Immature natural killer cell (primary cell): ENCODE measurements at regions not wholly inside any gene's neighbourhood (a gene's known extent, or its start where the extent isn't known, plus 50 kb on each side); places are given as distances from the start of the nearest gene placed in this dataset.

Source experiments
- DNase-seq, 3 donors: peaks; one replicate each; pipeline ENCODE4 v3.0.0; 2022; ENCODE audit warnings: mixed read lengths in 1 of 3
- H3K27ac Mint-ChIP-seq, 6 donors: one replicate each; pipeline ENCODE4 v1.8.0; 2020; ENCODE audit warnings: mixed read lengths in 6 of 6, mild to moderate bottlenecking in 5 of 6, inconsistent platforms in 4 of 6, moderate library complexity in 3 of 6
- H3K27me3 Mint-ChIP-seq, 3 donors: one replicate each; pipeline ENCODE4 v1.8.0; 2020 to 2021; ENCODE audit warnings: low read depth in 3 of 3, mild to moderate bottlenecking in 3 of 3, mixed read lengths in 3 of 3, moderate library complexity in 3 of 3, inconsistent platforms in 1 of 3
- H3K36me3 Mint-ChIP-seq, 3 donors: one replicate each; pipeline ENCODE4 v1.8.0; 2020; ENCODE audit warnings: mixed read lengths in 3 of 3, inconsistent platforms in 2 of 3, mild to moderate bottlenecking in 2 of 3
- H3K4me1 Mint-ChIP-seq, 2 donors: one replicate each; pipeline ENCODE4 v1.8.0; 2020; ENCODE audit warnings: inconsistent platforms in 2 of 2, mild to moderate bottlenecking in 2 of 2, mixed read lengths in 2 of 2, moderate library complexity in 1 of 2
- H3K4me3 Mint-ChIP-seq, 5 donors: one replicate each; pipeline ENCODE4 v1.8.0; 2020; ENCODE audit warnings: mild to moderate bottlenecking in 5 of 5, mixed read lengths in 5 of 5, inconsistent platforms in 3 of 5, moderate library complexity in 3 of 5
- H3K9me3 Mint-ChIP-seq, 6 donors: one replicate each; pipeline ENCODE4 v1.8.0; 2020; ENCODE audit warnings: mild to moderate bottlenecking in 6 of 6, mixed read lengths in 6 of 6, inconsistent platforms in 4 of 6, moderate library complexity in 3 of 6

DNA sequence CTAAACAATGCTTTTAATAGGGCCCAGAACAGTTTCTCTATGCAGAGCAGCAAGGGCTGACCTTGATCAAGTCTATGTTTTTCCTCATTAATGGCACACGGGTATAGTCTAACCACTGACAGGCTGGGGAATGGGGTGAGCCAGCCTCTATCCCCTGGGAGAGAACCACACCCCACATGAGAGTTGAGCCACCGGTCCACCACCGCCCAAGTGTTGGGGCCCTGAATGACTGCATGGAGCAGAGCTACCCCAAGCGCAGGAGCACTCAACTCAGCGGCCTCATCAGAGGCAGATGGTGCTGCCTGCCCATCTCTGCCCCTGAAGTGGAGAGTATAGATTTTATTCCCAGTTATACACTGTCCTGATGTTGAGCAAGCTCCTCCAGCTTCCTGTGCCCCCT lies 247.9 kb upstream of the IRX1 start:
- H3K36me3 Mint-ChIP-seq = no peaks in the 10 kb centered on the region
- no peaks in the 10 kb centered on the region for H3K4me1 Mint-ChIP-seq
- peaks cover 0 to under 1% (median 0%) of the 10 kb centered on the region in 3 donors for H3K27me3 Mint-ChIP-seq
- H3K9me3 Mint-ChIP-seq = peaks cover 0 to 15% (median under 1%) of the 10 kb centered on the region in 6 donors
- H3K27ac Mint-ChIP-seq = no peak overlapping the region
- no peak overlapping the region for H3K4me3 Mint-ChIP-seq
- no peak for DNase-seq

DNA sequence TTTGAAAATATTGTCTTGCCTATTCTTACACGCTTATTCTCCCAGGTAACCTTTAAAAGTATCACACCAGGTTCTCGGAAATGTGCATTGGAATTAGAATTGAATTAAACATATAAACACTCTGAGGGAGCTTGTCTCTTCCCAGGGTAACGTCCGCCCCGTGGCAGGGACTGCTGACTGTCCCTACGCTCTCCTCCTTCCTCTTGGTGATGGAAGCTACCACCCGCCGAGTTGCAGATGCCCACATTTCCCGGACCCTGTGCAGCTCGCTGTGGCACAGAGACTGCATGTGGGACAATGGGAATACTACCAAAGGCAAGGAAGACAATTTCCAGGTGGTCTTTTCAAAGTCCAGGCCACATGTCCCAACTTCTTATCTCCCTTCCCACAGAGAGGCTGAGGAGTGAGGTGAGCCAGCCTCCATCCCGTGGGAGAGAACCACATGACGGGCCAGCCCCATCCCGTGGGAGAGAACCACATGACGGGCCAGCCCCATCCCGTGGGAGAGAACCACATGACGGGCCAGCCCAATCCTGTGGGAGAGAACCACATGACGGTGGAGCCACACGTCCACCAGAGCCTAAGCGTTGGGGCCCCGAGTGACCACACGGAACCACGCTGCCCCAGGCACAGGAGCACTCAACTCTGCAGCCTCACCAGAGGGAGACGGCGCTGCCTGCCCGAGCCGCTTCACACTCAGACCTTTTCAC lies 249.4 kb upstream of the IRX1 start:
- H3K4me3 Mint-ChIP-seq = no peak overlapping the region
- H3K4me1 Mint-ChIP-seq = no peaks in the 10 kb centered on the region
- peaks cover 0 to under 1% (median 0%) of the 10 kb centered on the region in 3 donors for H3K27me3 Mint-ChIP-seq
- peaks cover 0 to 13% (median 0%) of the 10 kb centered on the region in 6 donors for H3K9me3 Mint-ChIP-seq
- H3K36me3 Mint-ChIP-seq = no peaks in the 10 kb centered on the region
- H3K27ac Mint-ChIP-seq = no peak overlapping the region
- DNase-seq = no peak

DNA sequence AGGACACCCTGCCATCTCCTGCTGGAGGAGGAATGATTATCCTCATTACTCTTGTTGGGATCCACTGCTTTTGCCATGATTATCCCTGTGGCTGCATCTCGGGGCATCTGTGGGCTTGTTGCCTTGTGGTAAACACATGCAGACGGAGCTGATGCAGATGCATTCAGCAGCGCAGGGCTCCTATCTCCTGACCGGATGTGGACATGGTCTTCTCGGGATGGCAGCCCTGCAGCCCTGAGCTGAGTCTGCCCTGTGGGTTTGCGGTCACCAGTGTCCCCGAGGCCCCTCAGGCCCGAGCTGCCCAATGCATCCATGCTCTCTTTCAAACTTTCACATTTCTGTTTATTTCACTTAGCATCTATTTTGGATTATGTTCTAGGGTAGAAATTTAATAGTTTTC lies 250.4 kb upstream of the IRX1 start:
- DNase-seq = no peak
- H3K4me3 Mint-ChIP-seq = no peak overlapping the region
- H3K27ac Mint-ChIP-seq = no peak overlapping the region
- peaks cover 0 to 1% (median 0%) of the 10 kb centered on the region in 3 donors for H3K27me3 Mint-ChIP-seq
- no peaks in the 10 kb centered on the region for H3K4me1 Mint-ChIP-seq
- H3K9me3 Mint-ChIP-seq = peaks cover 0 to 10% (median 0%) of the 10 kb centered on the region in 6 donors
- no peaks in the 10 kb centered on the region for H3K36me3 Mint-ChIP-seq

DNA sequence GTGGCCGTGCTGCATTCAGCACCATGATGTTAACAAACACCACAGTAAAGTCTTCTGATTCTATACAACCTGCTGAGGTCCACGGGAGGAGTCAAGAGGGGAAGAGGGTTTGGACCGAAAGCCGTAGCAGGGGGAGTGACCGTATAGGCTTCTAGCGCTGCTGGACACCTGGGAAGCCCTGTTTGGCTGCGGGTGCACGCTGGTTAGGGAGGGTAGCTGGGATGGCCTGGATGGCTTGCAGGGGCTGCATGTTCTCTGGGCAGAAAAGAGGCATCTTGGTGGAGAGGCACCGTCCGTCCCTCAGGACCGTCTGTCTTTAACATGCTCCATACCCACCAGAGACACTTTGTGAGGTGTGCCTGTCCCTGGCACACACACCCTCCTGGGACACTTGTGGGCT lies 251.0 kb upstream of the IRX1 start:
- H3K4me3 Mint-ChIP-seq = no peak overlapping the region
- H3K27me3 Mint-ChIP-seq = peaks cover 0 to 1% (median 0%) of the 10 kb centered on the region in 3 donors
- no peaks in the 10 kb centered on the region for H3K36me3 Mint-ChIP-seq
- DNase-seq = no peak
- no peaks in the 10 kb centered on the region for H3K4me1 Mint-ChIP-seq
- H3K9me3 Mint-ChIP-seq = peaks cover 0 to 6% (median 0%) of the 10 kb centered on the region in 6 donors
- no peak overlapping the region for H3K27ac Mint-ChIP-seq

DNA sequence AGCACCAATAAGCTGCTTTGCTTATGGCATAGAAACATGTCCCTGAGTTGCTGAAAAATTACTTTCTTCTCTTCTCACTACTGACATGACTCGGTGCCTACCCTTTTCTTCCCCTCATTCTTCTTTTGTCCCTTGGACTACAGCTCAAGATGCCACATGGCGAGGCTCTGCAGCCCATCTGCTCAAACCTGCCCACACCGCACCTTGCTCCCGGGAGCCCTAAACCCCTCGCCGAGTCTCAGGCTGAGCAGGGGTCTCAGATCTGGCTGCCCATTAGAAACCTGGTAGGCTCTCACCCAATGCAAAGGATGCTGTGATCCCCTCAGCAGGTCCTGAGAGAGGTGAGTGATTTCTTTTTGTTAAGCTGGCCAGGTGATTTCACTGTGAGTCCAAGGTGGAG lies 251.7 kb upstream of the IRX1 start:
- DNase-seq = no peak
- peaks cover 0 to 4% (median 0%) of the 10 kb centered on the region in 6 donors for H3K9me3 Mint-ChIP-seq
- no peak overlapping the region for H3K27ac Mint-ChIP-seq
- no peaks in the 10 kb centered on the region for H3K4me1 Mint-ChIP-seq
- H3K4me3 Mint-ChIP-seq = no peak overlapping the region
- peaks cover 0 to 1% (median 0%) of the 10 kb centered on the region in 3 donors for H3K27me3 Mint-ChIP-seq
- H3K36me3 Mint-ChIP-seq = no peaks in the 10 kb centered on the region

DNA sequence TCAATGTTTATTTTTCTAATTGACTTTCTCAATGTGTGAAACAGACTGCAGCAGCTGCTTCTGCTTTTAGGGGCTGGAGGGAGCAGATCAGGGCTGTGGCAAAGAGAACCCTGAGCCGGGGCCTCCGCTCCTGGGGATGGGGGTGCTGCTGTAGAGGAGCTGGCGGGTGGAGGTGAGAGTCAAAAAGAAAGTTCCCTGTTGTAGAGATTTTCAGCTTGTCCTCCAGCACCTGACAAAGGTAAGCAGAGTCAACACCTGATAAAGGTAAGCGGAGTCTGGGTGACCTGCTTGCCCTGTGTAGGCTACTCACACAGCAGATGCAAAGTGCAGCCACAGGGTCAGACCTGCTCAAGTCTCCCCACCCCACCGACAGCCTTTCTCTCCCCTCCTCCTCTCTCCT lies 252.4 kb upstream of the IRX1 start:
- no peak for DNase-seq
- Mint-ChIP-seq H3K4me3 (no peak overlapping the region), H3K9me3 (peaks cover 0 to 2% (median 0%) of the 10 kb centered on the region in 6 donors), H3K27me3 (peaks cover 0 to 1% (median 0%) of the 10 kb centered on the region in 3 donors), H3K4me1 (no peaks in the 10 kb centered on the region), H3K27ac (no peak overlapping the region), H3K36me3 (no peaks in the 10 kb centered on the region)

DNA sequence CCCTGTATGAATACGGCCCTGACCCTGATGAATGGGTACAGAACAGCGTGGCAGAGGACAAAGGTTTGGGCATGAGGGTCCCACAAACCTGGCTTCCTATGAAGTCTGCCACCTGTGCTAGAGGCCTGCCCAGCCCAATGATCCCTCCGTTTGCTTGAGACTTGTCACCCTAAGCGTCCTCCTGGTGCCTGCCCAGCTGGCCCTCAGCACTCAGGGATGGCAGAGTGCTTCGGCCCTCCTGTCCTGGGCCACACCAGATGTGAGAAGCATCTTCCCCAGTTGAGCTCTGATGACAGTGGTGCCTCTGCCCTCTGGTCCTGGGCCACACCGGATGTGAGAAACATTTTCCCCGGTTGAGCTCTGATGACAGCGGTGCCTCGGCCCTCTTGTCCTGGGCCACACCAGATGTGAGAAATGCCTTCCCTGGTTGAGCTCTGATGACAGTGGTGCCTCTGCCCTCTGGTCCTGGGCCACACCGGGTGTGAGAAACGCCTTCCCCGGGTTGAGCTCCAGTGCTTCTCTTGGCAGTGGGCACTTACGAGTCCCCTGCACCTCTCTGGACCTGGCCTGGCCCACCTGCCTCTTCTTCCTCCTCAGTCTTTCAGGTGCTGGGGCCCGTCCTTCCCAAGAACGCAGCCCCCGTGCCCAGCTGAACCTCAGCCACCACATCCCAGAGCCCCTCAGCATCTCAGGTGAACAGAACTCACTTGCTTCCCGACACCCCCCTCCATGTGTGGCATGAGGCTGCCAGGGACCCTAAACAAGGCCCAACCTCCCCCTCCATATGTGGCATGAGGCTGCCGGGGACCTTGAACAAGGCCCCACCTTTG lies 253.1 kb upstream of the IRX1 start:
- Mint-ChIP-seq H3K27ac (no peak overlapping the region), H3K36me3 (no peaks in the 10 kb centered on the region), H3K4me1 (no peaks in the 10 kb centered on the region), H3K9me3 (peaks cover 0 to 2% (median 0%) of the 10 kb centered on the region in 6 donors), H3K4me3 (no peak overlapping the region), H3K27me3 (peaks cover 0 to 2% (median 1%) of the 10 kb centered on the region in 3 donors)
- no peak for DNase-seq

DNA sequence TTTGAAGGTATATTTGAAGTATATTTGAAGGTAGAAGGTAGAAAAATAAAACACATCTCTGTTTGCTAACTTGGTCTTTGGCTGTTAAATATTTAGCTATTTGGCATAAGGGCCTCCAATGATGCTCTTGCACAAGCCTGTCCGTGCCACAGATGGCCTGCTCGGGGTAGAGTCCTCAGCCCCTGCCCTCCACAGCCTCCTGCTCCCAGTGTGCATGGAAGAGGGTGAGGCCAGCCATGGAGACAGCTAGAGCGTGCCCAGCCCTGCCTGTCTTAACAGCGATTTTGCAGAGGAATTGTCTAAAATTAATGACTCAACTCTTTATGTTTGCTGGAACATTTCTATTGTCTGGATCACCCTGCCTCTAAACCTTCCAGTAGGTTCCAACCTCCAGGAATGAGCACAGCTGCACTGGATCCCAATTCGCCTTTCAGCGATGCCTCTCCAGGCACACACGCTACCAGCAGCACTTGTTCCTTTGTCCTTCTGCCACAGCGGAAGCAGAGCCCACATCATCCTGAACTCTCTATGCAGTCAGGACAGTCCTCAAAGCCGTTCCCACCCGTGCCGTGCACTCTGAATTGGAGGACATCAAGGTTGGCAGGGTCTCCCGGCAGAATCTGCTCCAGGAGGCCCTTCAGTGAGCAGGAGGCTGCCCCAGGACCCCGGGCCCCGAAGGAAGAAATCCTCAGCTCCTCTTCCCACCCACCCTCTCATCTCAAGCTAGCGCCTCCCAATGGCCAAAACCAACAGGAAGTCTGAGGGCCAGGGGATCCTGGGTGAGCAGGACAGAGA lies 254.0 kb upstream of the IRX1 start:
- H3K4me1 Mint-ChIP-seq = no peaks in the 10 kb centered on the region
- H3K9me3 Mint-ChIP-seq = peaks cover 0 to 2% (median 0%) of the 10 kb centered on the region in 6 donors
- DNase-seq = no peak
- H3K36me3 Mint-ChIP-seq = no peaks in the 10 kb centered on the region
- H3K27ac Mint-ChIP-seq = peak overlapping the region in 1 of 6 donors; percentile 30
- no peak overlapping the region for H3K4me3 Mint-ChIP-seq
- peaks cover 0 to 2% (median 1%) of the 10 kb centered on the region in 3 donors for H3K27me3 Mint-ChIP-seq

DNA sequence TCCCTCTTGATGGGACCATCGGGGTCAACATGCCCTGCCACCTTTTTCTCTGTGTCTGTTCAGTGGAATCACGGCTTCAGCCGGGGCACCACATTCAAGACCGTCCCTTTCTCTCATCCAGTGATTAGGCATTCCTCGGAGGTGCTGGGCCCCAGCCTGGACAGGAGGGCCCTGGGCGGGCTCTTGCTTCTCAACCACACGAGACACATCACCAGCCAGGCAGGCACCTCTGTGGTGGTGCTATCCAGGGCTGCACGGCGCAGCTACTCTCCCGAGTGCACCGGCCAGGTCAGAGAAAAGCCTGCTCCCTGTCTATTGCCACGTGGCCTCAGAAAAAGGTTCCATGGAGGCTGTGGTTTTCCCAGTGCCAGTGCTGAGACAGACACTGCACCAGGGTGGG lies 255.2 kb upstream of the IRX1 start:
- H3K27me3 Mint-ChIP-seq = peaks cover 0 to 2% (median 1%) of the 10 kb centered on the region in 3 donors
- DNase-seq = no peak
- H3K4me3 Mint-ChIP-seq = no peak overlapping the region
- H3K4me1 Mint-ChIP-seq = no peaks in the 10 kb centered on the region
- H3K27ac Mint-ChIP-seq = no peak overlapping the region
- H3K9me3 Mint-ChIP-seq = peaks cover 0 to 5% (median 0%) of the 10 kb centered on the region in 6 donors
- no peaks in the 10 kb centered on the region for H3K36me3 Mint-ChIP-seq

DNA sequence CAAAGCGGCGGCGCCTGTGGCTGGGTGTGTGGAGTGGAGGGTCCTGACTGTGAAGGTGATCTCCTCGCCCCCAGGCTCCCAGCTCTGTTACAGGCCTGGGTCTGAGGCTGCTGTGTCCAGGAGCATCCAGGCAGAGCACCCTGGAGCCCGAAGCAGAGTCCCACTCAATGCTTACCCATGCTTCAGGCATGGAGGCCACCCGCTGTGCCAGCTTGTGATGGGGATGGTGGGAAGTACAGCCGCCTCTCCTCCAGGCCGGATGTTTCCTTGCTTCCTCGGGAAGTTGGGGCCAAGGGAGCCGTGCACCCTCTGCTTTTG lies 255.9 kb upstream of the IRX1 start:
- no peak overlapping the region for H3K4me3 Mint-ChIP-seq
- H3K27me3 Mint-ChIP-seq = peaks cover 0 to 2% (median 1%) of the 10 kb centered on the region in 3 donors
- H3K27ac Mint-ChIP-seq = no peak overlapping the region
- no peak for DNase-seq
- no peaks in the 10 kb centered on the region for H3K4me1 Mint-ChIP-seq
- H3K9me3 Mint-ChIP-seq = peaks cover 0 to 5% (median 0%) of the 10 kb centered on the region in 6 donors
- no peaks in the 10 kb centered on the region for H3K36me3 Mint-ChIP-seq

DNA sequence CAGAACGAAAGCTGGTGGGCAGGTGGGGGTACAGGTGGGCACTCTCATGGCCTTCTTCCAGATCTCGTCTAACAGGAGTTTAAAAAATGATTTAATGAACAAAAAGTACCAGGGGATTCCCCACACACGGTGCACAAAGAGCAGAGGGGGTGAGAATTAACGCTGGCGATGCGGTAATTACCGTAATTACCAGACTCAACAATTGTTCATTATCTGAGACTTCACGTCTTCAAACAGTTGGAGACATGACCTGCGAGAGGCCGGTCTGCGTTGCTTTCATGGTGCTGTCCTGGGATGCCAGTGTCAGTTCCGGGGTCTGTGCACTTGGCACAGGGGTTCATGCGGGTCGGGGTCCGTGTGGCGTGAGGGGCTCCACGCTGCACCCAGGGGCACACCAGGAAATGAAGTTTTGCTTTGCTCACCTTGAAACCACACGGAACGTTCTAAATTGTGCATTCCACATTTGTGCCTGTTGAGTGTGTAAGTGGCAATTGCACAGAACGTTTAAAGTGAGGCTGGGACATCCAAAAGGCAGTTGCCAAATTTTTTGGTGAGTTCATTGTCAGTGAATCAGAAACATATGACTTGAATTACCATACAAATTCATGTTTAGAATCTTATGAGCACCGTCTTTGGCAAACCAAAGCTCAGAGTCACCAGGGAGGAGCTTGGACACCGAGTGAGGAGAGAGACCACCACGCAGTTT lies 256.4 kb upstream of the IRX1 start:
- no peaks in the 10 kb centered on the region for H3K4me1 Mint-ChIP-seq
- H3K27me3 Mint-ChIP-seq = peaks cover 0 to 2% (median 1%) of the 10 kb centered on the region in 3 donors
- no peak for DNase-seq
- H3K4me3 Mint-ChIP-seq = no peak overlapping the region
- H3K27ac Mint-ChIP-seq = no peak overlapping the region
- no peaks in the 10 kb centered on the region for H3K36me3 Mint-ChIP-seq
- peaks cover 0 to 5% (median 0%) of the 10 kb centered on the region in 6 donors for H3K9me3 Mint-ChIP-seq

DNA sequence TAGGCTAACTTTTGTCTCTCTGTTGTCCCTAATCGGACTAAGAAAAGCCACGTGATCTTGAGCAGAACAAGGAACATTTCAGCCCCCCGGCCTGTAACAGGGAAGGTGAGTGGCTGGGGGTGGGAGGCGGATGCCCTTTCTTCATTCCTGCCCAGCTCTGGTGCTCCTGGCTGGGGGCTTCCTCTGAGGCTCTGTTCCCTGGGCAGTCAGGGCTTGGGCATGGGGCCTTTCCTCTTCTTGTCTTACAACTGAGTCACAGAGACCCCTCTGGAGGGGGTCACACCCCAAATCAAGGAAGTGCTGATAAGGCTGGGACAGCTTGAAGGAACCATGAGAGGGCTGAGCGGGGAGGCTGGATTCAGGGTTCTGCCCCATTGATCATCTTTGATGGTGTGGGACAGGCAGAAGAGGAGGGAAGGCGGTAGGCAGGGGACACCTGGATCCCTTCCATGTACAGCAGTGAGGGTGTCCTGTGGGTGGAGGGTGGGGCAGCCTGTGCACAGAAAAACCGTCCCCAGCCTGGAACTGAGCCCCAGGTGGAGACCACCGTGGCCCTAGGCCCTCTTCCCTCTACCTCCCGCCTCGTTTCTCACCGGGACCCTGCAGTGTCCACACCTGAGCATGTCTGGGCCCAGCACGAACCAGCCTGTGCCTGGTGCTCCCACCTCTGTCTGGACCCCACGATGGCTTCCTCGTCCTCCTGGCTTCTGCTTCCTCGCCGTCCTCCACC lies 257.7 kb upstream of the IRX1 start:
- DNase-seq = no peak
- Mint-ChIP-seq H3K4me1 (no peaks in the 10 kb centered on the region), H3K27me3 (peaks cover 0 to 2% (median 1%) of the 10 kb centered on the region in 3 donors), H3K36me3 (no peaks in the 10 kb centered on the region), H3K9me3 (peaks cover 0 to 5% (median under 1%) of the 10 kb centered on the region in 6 donors), H3K27ac (no peak overlapping the region), H3K4me3 (no peak overlapping the region)

DNA sequence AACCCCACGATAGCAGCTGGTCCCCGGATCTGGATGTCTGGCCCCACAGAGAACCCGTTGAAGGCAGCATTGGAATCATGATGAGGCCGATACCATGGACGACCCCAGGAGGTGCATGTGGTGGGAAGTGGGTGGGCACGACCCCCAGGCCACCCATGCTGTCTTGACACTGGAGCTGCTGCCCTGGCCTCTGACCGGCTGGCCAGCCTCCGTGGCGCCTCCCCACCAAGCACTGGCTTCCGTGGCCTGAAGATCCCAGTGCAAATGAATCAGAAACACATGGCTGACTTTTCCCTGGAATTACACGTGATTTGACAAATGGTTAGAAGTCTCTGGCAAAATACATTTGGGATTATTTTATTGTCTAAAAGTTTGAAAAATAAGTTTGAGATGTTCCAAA lies 259.0 kb upstream of the IRX1 start:
- peaks cover 0 to 2% (median 1%) of the 10 kb centered on the region in 3 donors for H3K27me3 Mint-ChIP-seq
- H3K27ac Mint-ChIP-seq = no peak overlapping the region
- H3K4me1 Mint-ChIP-seq = no peaks in the 10 kb centered on the region
- DNase-seq = no peak
- no peak overlapping the region for H3K4me3 Mint-ChIP-seq
- no peaks in the 10 kb centered on the region for H3K36me3 Mint-ChIP-seq
- peaks cover 0 to 4% (median under 1%) of the 10 kb centered on the region in 6 donors for H3K9me3 Mint-ChIP-seq
